ENCODE measurements at regions not wholly inside any gene's neighbourhood (a gene's known extent, or its start where the extent isn't known, plus 50 kb on each side); places are given as distances from the start of the nearest gene placed in this dataset.
A peak's percentile ranks its signal among the peaks of the same experiment; 100 is the strongest.

- Histone ChIP-seq H2BK15ac (ENCODE audit: low read length) (no peak overlapping the region), H2AK5ac (ENCODE audit: low read depth, low read length) (no peak overlapping the region), H3K4me2 (ENCODE audit: insufficient read depth in 1 of 2, low read depth in 2 of 2, low read length in 2 of 2) (no peak overlapping the region), H2BK5ac (ENCODE audit: low read depth, low read length) (no peak overlapping the region), H3K23ac (ENCODE audit: insufficient read length) (no peak overlapping the region), H4K20me1 (replicated peaks in 1 of 2; ENCODE audit: control insufficient read depth in 1 of 2, insufficient read depth in 2 of 2, low read length in 2 of 2) (no peaks in the 10 kb centered on the region), H2BK20ac (ENCODE audit: low read length) (no peak overlapping the region), H4K5ac (ENCODE audit: insufficient read length, low read depth, low read length) (no peak overlapping the region), H4K8ac (ENCODE audit: extremely low read depth, insufficient read depth, low read length) (no peak overlapping the region), H3K4ac (replicated peaks; ENCODE audit: insufficient read length, low read depth, low read length) (no peak overlapping the region), H3K56ac (replicated peaks; ENCODE audit: insufficient read length, low read depth, low read length) (no peak overlapping the region), H3K4me1 (replicated peaks in 1 of 4; ENCODE audit: control insufficient read depth in 3 of 4, insufficient read depth in 4 of 4, low read length in 3 of 4) (no peaks in the 10 kb centered on the region), H3K27ac (ENCODE audit: low read depth, low read length) (no peak overlapping the region), H3K9ac (replicated peaks in 1 of 4; ENCODE audit: extremely low read depth in 1 of 4, low read depth in 3 of 4, low read length in 3 of 4) (no peak overlapping the region), H3K4me3 (ENCODE audit: extremely low read depth in 1 of 4, insufficient read depth in 2 of 4, low read depth in 3 of 4, low read length in 4 of 4) (no peak overlapping the region), H2AFZ (ENCODE audit: low read length) (no peak overlapping the region), H3K9me3 (ENCODE audit: insufficient read depth in 2 of 2, low read depth in 1 of 2, low read length in 1 of 2) (no peaks in the 10 kb centered on the region), H2BK120ac (replicated peaks; ENCODE audit: low read depth, low read length) (no peak overlapping the region), H3K79me1 (ENCODE audit: low read depth, low read length) (no peaks in the 10 kb centered on the region), H3K79me2 (ENCODE audit: control insufficient read depth in 1 of 2, insufficient read depth in 2 of 2, low read length in 2 of 2) (no peaks in the 10 kb centered on the region), H3K14ac (ENCODE audit: insufficient read length) (no peak overlapping the region), H3K27me3 (replicated peaks in 1 of 4; ENCODE audit: control insufficient read depth in 3 of 4, extremely low read depth in 1 of 4, insufficient read depth in 3 of 4, low read length in 3 of 4) (no peaks in the 10 kb centered on the region), H4K91ac (replicated peaks; ENCODE audit: insufficient read length, low read length) (no peak overlapping the region), H3K18ac (ENCODE audit: extremely low read depth, low read length) (no peak overlapping the region), H3K23me2 (ENCODE audit: low read depth, low read length) (no peaks in the 10 kb centered on the region), H2BK12ac (ENCODE audit: low read depth, low read length) (no peak overlapping the region), H3K36me3 (ENCODE audit: control insufficient read depth in 2 of 4, insufficient read depth in 4 of 4, low read length in 3 of 4) (no peaks in the 10 kb centered on the region)
- ChIA-PET POLR2A (ENCODE audit: partially characterized antibody) (no interaction called here), CTCF (ENCODE audit: partially characterized antibody) (interaction anchor here (0.6 to 1.3 kb wide), 5 partner anchors 8 to 307 kb away, joined by 3 to 4 read pairs (median 3); no protein-coding TSS in a partner anchor)
- 75% methylated on average over 1 of the region's 1 CpG; no CpG with 5 or more reads in 1 of the 2 experiments for WGBS, 2 experiments (ENCODE audit: extremely low coverage in 1 of 2, insufficient coverage in 1 of 2, insufficient read length in 1 of 2, insufficient replicate concordance in 2 of 2, low coverage in 1 of 2, low lambda C conversion rate in 2 of 2, missing lambda C conversion rate in 1 of 2)
- no peak for FAIRE-seq
- DNase-seq (ENCODE audit: low read depth in 1 of 2, low spot score in 2 of 2) = no peak
- TF ChIP-seq RBBP5 (IDR thresholded peaks at IDR 0.05; ENCODE audit: borderline replicate concordance, low read depth, low read length) (no peak), CTCF (IDR thresholded peaks at IDR 0.05; ENCODE audit: control extremely low read depth in 1 of 3, insufficient read depth in 1 of 3, low read depth in 1 of 3, low read length in 3 of 3) (peak in 1 of 3 experiments; percentile 9; a peak in 1 of 4 replicates), POLR2AphosphoS5 (IDR thresholded peaks at IDR 0.05; ENCODE audit: low read depth, low read length) (no peak), EP300 (IDR thresholded peaks at IDR 0.05; ENCODE audit: borderline replicate concordance in 1 of 2, low read depth in 2 of 2, low read length in 2 of 2) (no peak)
Observed at GRCh38 chr9:80509358-80509757, 937.6 kb downstream of the TLE4 start.
